ENCODE measurements at regions not wholly inside any gene's neighbourhood (a gene's known extent, or its start where the extent isn't known, plus 50 kb on each side); places are given as distances from the start of the nearest gene placed in this dataset.
"Not testable (repeated sequence)": the region's sequence is repeated elsewhere in the genome, so short reads cannot be mapped to it uniquely, and the experiment has no call there.

DNA sequence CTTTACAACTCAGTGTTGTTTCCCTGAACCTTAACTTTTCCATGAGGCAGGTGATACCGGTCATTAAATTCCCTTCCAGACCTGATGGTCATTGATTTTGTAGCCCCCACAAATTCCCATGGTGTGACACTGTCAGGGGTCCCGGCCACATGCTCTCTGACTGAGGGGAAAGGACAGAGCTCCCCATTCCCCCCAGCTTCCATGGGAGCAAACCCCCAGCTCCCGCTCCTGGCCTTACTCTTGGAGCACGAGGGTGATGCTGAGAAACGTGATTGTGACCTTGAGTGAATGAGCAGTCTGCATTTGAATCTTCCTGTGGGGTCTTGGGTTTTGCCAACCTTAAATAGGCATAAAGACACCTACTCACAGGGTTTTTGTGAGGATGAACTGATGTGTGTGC lies 366.8 kb downstream of the RPS6KC1 start:
- FAIRE-seq = no peak

DNA sequence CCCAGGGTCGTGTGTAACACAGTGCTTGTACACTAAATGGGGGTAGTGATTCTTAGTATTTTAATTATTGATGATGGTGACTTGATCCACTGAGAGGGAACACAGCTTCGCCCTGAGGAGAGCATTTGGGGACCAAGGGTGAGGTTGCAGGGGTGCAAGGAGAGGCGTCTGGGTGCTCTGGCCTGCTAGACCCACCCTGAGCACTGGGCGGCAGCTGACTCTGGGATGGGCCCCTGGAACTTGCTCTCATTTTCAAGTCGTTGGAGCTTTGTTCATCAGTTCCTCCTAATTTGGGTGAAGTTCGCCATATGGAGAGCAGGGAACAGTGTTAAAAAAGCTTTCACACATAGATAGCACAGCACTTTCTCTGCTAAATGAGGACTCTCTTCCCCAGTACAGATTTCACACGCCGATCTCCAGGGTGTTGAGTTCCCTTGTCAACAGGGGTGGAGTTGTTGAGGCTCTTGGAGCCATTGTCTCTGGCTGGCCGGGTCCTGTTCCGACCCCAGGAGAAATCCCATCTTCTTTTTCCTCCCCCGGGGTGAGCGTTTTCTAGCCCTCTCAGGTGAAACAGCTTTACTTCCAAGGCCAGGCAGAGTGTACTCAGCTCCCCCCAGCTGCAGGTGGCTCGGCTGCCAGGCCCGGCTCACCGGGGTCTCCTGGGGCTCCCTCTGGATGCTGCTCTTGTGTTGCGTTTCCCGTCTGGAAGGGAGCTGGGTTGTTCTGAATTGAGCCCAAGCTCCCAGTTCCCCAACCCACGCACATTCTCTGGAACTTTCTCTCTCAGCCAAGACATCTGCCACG lies 367.4 kb downstream of the RPS6KC1 start:
- FAIRE-seq = no peak

DNA sequence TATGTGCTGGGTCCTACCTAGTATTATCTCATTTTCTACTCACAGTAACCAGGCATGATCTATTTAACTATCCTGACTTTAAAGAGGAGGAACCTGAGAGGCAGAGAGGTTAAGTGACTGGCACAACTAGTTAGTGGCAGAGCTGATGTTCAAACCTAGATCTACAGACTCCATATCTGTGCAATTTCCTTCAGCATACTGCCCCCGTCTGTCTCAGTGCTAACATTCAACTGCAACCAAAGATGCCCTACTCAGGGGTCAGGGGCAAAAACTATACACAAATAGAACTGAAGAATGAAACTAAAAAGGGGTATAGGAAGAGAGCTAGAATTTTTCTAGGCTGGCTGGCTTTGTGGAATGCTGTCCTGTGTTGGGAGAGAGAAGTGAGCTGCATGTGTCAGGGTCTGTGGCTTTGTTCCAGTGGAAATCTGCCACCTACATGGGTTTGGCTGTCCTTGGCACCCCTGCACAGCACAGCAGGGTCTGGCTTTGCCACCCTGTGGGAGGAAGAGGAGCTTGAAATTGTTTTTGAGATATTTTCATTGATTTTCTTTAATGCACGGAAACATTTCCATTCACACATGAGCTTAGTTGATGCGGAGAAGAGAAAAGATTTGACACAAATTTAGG lies 368.5 kb downstream of the RPS6KC1 start:
- FAIRE-seq = no peak

DNA sequence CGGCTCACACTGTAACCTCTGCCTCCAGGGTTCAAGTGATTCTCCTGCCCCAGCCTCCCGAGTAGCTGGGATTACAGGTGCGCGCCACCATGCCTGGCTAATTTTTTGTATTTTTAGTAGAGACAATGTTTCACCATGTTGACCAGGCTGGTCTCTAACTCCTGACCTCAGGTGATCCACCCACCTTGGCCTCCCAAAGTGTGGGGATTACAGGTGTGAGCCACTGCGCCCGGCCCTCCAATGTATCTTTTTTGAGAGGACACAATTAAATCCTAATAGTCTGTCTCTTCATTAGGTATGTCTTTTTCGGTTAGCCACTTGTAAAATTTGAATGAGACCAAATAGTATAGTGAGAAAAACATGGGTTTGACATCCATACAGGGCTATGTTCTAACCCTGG lies 370.1 kb downstream of the RPS6KC1 start:
- FAIRE-seq = not testable (repeated sequence)

DNA sequence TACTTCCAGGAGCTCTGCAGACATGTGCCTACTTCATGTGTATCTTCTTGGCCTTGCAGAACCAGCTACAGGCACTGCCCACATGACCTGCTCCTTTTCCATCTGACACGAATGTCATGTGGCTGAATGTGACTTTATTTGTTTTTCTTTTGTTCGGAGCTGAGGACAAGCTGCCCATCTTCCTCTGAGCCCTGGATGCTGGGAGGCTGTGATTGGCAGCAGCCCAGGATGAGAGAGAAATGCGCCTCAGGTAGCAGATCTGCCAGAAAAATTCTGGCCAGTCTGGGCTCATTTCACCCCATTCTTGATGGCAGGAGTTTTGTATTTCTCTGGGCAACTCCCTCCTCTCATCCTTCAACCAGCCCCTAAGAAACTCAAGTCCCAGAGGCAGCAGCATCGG lies 372.0 kb downstream of the RPS6KC1 start:
- no peak for FAIRE-seq

DNA sequence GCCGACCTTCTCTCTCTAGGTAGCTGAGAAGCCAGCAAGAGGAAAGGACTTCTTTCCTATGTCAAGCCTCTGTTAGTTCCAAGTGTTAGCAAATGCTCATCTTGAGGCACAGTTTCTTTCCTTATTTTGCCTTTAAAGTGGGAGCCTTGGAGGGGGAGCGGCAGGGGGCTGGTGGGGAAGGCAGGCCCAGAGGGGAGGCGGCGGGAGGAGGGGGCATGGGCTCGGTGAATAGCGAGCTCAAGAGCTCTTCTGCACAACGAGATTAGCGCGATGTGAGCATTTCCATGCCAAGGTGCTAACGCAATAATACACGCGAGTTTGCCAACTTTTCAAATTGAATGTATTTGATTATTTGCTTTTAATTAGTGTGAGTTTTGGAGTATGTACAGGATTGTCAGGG lies 372.6 kb downstream of the RPS6KC1 start:
- no peak for FAIRE-seq

DNA sequence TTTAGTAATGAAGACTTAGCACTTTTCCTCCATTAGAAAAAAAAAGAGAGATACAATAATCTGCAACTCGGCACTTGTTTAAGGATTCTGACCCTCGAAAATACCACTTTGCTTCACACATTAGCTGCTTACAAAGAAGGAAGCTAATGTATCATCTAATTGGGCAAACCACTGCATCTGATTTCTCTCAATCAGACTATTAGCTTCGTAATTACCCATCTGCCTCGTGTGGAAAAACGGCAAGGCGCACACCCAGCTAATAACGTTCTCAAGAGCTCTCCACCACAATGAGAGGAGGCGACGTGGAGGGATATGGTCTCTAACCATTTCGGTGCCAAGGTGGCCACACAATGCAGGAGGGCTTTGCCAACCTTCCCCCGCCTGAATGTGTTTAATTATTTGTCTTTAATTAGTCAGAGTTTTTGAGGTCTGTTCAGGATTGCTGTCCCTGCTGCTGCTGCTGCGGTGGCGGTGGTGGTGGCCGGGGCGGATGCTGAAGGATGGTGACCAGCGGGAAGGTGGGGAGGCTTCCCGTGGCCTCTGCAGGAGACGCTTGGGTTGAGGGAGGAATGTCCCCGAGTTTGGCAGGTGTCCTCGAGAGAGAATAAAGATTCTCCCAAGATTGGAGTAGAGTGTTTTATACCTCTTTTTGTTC lies 374.5 kb downstream of the RPS6KC1 start:
- FAIRE-seq = no peak

DNA sequence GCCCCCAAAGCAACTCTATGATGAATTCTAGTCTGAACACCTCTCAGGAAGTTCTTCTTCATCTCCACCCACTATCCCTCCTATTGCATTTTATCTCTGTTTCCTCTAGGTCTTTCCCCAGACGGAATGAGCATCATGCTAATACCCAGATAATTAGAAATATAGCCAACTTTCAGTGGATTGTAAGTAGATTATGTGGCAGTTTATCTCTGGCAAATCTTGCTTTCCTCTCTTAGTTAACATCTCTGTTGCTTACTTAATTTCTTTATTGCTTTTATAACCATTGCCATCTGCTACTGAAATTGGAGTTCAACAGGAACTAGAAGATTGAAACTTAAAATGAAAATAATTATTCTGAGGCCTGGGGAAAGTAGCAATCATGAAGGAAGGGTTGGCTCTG lies 378.6 kb downstream of the RPS6KC1 start:
- no peak for FAIRE-seq

DNA sequence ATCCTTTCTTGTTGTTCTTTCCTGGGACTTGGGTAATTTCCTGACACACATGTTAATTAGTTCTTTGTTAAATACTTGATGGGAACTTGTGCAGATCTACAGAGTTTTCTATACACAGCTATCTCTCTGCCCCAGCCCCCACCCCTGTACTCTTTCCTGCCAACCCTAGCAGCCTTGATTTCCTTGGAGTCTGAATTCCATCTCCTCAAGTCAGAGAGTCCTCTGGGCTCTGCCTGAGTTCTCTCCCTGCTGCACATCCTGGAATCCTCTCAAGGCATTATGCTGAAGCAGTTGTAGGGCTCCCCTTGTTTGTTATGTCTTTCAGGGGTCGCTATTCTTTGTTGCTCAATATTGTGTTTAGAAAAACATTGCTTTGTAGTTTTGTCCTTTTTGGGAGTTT lies 384.7 kb downstream of the RPS6KC1 start:
- no peak for FAIRE-seq

DNA sequence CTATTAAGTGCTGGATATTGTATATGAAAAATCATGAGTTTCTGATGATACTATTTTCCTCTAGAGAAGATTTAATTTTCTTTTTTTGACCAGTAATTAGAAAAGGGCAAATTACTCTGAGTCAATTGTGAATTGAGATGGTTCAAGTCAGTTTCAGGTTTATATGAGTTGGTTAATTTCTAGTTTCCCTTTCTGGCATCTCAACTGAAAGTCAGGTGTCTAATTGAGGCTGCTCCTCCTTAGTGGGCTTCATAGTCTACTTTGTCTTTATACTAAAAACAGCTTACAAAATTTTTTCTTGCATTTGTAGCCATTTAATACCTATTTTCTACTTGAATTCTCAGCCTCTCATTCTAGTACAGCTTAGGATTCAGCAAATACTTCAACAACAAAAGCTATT lies 387.3 kb downstream of the RPS6KC1 start:
- no peak for FAIRE-seq

DNA sequence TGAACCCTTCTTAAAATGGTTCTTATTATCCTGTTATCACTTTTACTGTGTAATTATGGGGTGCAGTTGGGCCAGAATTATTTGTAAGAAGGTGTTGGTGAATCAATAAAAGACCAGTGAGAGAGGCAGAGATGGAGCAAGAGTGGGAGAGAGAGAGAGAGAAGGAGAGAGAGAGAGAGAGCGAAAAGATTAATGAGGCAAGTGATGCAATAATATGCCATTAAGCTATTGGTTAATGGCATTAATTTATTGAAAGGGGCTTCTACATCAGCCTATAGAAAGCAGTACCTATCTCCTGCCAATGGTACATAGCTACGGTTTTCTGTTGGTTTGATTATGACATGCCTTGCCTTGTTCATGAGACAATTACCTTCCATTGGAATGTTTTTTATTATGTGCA lies 388.7 kb downstream of the RPS6KC1 start:
- FAIRE-seq = no peak

DNA sequence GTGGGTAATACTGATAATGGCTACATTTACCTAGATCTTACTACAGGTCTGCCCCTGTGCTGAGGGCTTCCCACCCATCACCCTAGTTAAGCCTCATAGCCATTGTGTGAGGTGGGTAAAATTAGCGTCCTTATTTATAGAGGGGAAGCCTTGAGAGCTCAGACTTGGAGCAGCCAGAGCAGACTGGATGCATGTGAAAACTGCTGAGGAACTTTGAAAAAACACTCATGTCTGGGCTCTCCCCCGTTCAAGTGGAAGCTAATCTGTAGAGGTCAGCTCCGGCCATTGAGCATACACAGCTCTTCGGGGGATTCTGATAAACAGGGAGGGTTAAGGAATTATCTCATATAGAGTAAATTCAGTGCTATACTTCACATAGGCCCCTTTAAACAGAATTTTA lies 389.7 kb downstream of the RPS6KC1 start:
- FAIRE-seq = no peak

DNA sequence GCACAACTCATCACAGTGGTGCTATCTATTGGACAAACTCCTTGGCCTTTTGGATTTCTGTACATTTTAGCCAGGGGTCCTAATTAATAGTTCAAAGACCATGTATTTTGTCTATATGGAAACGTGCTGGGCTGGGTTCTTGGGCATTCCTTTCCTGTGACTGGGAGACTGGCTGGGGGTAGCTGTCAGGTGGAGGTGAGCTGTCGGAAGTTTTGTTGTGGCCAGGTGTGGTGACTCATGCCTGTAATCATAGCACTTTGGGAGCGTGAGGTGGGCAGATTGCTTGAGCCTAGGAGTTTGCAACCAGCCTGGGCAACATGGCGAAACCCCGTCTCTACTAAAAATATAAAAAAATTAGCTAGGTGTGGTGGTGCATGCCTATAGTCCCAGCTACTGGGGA lies 392.4 kb downstream of the RPS6KC1 start:
- FAIRE-seq = no peak

DNA sequence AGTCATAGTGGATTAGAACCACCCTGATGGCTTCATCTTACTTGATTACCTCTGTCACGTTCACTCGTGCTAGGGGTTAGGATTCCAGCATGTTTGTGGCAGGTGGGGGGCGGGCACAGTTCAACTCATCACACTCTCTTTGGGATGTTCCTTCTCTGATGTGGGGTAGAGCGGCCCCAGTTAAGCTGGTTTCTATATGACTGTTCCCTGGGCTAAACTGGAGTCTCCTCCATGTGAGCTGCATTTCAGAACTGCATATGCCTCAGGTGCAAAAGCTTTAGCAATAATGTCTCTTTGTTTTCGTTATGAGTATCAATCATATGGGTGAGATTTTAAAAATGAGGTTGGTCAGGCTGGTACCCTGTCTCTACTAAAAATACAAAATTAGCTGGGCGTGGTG lies 393.2 kb downstream of the RPS6KC1 start:
- no peak for FAIRE-seq

DNA sequence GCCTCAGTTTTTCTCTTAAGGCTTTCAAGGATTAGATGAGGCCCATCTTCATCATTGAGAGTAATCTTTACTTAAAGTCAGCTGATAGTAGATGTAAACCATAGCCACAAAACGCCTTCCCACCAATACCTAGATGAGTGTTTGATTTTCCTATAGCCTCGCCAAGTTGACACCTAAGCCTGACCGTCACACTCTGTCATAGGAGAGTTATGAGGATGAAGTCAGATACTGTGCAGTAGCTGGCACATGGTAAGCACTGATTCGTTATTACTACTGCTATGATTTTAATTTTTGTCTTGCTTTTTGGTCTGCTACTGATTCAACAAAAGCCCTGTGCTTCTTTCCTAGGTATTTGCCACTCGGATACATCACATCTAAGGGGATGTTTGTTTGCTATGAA lies 395.5 kb downstream of the RPS6KC1 start:
- FAIRE-seq = no peak

DNA sequence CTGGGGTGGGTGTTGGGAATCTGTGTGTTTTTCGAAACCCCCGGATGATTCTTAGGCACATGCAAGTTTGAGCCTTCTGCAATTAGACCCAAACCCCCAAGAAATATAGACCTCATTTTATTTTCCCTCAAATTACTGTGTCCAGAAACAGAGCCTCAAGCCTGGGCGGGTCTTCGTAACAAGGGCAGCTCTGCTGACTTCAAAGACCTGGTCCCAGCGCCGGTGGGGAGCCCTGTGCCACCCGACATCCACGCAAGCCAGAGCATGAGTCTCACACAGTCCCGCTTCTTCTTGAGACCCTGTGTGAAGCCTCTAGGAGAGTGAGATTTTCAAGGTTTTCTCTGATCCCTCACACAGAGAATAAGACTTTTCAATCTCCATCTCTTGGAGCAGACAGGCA lies 397.3 kb downstream of the RPS6KC1 start:
- no peak for FAIRE-seq

DNA sequence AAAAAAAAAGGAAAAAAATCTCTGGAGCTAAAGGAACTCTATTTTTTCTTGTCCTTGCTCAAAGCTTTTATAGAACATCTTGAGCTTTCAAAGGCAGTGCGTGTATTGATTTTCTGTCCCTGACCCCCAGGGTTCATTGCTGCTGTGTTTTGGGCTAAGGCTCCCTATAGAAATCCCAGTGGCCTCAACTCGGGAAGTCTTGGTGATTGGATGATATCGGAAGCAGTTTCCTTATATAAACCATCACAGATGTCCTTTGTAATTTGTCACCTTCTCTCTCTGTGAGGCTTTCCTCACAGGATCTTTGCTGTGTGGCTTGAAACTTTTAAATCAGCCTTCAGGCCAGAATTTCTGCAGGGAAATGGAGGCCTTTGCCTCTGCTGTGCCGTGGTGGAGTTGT lies 397.7 kb downstream of the RPS6KC1 start:
- FAIRE-seq = no peak

DNA sequence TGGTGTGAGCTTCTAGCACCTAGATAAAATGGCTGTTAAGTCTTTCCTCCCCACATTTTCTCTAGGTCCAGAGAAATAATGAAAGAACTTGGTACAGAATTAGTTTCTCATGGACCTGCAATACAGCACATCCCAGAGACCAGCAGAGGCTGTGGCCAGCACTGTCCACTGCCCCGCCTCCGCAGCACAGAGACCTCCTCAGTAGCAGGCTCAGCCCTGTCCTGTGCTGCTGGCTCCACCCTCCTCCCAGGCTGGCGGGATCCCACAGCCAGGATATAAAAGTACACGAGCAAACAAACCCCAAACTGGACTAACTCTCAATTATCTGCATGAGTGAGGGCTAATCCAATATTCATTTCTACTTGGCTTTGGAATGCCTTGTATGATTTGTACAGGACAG lies 401.5 kb downstream of the RPS6KC1 start:
- no peak for FAIRE-seq

DNA sequence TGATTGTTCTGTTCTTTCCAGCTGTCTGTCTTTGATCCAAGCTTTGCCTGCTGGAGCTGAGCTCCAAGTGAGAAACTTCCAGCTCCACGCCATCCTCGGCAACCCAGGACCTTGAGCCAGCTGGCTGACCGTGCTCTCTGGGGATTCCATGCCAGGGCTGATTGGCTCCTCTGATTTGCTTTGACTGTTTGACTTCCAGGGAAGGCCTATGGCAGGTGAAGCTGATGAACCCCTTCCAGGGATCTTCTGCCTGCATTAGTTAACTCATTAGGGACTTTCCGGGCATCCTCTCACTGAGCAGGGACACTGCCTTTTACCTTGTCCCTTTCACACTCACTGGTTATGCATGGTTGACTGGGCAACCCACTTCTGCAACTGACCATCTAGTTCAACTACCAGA lies 406.1 kb downstream of the RPS6KC1 start:
- FAIRE-seq = no peak

DNA sequence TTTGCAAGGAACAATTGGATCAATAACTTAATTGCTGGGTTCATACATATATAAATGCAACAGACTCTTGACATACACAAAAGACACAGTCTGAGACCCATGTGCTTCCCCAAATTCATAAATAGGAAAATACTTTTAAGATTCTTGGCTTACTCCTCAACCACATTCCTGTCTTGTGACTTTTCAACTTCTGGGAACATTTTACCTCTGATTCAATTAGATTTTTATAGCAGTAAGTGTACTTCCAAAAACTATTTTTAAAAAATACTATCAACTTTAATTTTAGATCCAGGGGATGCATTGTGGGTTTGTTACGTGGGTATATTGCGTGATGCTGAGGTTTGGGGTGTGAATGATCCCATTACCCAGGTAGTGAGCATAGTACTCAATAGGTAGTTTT lies 406.7 kb downstream of the RPS6KC1 start:
- FAIRE-seq = no peak

DNA sequence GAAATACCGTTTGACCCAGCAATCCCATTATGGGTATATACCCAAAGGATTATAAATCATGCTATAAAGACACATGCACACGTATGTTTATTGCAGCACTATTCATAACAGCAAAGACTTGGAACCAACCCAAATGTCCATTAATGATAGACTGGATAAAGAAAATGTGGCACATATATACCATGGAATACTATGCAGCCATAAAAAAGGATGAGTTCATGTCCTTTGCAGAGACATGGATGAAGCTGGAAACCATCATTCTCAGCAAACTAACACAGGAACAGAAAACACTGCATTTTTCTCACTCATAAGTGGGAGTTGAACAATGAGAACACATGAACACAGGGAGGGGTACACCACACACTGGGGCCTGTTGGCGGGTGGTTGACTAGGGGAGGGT lies 411.3 kb downstream of the RPS6KC1 start:
- FAIRE-seq = not testable (repeated sequence)

DNA sequence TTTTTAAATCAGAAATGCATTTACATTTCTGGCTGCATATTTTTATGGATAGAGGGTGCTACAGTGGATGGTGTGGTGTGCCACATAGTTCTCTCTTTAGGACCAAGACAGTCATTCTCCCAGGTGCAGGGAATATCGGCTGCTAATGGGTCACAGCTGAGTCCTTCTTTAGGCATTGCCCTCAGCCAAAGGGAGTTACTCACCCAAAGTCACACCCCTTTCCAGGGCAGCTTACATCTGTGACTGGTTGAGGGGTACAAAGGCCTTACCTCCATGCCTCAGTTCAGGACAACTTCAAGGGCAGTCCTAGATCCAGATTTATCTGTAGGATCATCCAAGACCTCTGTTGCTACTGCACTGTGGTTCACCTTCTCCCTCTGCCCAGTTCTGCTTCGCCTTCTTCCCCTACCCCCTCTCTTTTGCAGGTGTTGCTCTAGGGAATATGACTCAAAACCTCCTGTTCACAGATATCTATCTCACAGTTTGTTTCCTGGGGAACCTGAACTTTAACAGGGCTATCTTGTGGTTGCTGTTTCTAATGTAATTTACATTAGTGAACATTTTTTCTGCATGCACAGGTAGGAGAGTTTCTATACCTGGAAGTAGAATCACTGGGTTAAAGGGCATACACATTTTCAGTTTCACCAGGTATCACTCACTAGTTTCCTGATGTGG lies 413.9 kb downstream of the RPS6KC1 start:
- FAIRE-seq = no peak

DNA sequence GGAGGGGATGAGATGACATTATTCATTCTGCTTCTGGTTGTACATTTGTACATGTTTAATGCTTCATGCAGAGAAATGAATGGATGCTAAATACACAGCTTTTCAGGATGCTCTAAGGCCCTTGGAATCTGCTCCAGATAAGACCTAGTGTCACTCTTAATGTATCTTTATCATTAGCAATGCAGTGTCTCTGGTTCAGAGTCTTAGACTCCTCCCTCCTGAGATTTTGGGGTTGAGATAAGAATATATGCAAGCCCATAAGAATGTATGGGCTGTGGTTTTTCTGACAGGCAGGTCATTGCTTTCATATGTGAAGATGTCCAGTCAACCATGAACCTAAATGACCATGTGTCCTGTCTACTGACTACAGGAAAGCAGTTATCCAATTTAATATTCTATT lies 415.5 kb downstream of the RPS6KC1 start:
- FAIRE-seq = no peak

DNA sequence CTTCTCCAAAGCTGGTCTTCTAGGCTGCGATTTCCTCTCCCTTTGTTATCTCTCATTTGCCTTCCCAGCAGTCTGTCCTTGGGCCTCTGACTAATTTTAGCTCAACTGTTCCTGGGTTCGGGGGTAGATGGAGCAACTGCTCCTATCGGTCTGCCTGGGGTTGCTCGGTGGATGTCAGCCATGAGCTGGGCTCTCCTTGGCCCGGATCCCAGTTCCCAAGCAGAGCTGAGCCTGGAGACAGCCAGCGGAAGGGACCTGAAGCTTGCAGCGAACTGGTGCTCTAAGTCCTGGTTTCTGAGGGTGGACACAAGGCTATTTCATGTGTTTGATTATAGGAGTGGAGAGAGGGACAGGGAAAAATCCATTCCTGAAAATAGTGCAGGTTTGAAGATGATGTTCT lies 423.0 kb downstream of the RPS6KC1 start:
- no peak for FAIRE-seq

All from TTC549 (cell line).